ENCODE measurements at regions not wholly inside any gene's neighbourhood (a gene's known extent, or its start where the extent isn't known, plus 50 kb on each side); places are given as distances from the start of the nearest gene placed in this dataset.

DNA sequence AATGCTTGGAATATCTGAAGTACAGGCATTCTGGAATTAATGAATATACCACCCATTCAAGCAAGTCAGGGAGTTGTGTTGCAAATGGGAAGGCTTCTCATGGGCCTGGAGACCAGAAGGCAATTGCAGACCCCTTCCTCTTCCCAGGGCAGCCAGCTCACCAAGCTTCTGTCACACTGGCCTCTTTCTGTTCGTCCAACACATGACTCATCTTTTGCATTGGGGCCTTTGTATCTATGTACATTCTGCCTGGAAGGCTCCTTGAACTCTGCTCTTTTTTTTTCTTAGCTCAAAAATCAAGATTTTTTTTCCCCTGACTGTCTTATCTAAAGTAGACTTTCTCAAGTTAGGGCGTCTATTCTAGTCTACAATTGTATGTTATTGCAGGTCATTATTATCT is 132.9 kb upstream of the MYLIP start:
- TF ChIP-seq, protein P1, sequence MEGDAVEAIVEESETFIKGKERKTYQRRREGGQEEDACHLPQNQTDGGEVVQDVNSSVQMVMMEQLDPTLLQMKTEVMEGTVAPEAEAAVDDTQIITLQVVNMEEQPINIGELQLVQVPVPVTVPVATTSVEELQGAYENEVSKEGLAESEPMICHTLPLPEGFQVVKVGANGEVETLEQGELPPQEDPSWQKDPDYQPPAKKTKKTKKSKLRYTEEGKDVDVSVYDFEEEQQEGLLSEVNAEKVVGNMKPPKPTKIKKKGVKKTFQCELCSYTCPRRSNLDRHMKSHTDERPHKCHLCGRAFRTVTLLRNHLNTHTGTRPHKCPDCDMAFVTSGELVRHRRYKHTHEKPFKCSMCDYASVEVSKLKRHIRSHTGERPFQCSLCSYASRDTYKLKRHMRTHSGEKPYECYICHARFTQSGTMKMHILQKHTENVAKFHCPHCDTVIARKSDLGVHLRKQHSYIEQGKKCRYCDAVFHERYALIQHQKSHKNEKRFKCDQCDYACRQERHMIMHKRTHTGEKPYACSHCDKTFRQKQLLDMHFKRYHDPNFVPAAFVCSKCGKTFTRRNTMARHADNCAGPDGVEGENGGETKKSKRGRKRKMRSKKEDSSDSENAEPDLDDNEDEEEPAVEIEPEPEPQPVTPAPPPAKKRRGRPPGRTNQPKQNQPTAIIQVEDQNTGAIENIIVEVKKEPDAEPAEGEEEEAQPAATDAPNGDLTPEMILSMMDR (conservative IDR thresholded peaks at IDR 0.05; ENCODE audit: low read length) = no peak
- TF ChIP-seq EZH2phosphoT487 (IDR thresholded peaks at IDR 0.05; ENCODE audit: borderline replicate concordance, low read depth, low read length) = no peak

All from OCI-LY7 (cell line).